PC-3 (cell line): ENCODE measurements at regions not wholly inside any gene's neighbourhood (a gene's known extent, or its start where the extent isn't known, plus 50 kb on each side); places are given as distances from the start of the nearest gene placed in this dataset.

Experiments used
- CTCF ChIP-seq: fragments of 300-600 bp; sonication (generic); conservative IDR thresholded peaks from 2 replicates; pipeline ENCODE4 v1.5.1; 2017; ENCODE audit warnings: antibody characterized with exemption, low read depth, mild to moderate bottlenecking, low read length
- EZH2 ChIP-seq: fragments of 300-600 bp; sonication (generic); IDR thresholded peaks from one replicate; pipeline ENCODE4 v1.6.1; 2017; ENCODE audit warnings: antibody characterized with exemption, mild to moderate bottlenecking, low read length; ENCODE audit not compliant: unreplicated experiment
- EZH2phosphoT487 ChIP-seq: fragments of 300-600 bp; sonication (generic); IDR thresholded peaks from 2 replicates; pipeline ENCODE4 v1.6.1; 2018; ENCODE audit warnings: mild to moderate bottlenecking, antibody characterized with exemption, low read length, borderline replicate concordance

- TF ChIP-seq EZH2 (no peak), CTCF (no peak), EZH2phosphoT487 (no peak)
Observed at GRCh38 chr18:73313476-73313875, 445.7 kb upstream of the NETO1 start.
